A673 (cell line): ENCODE measurements at regions not wholly inside any gene's neighbourhood (a gene's known extent, or its start where the extent isn't known, plus 50 kb on each side); places are given as distances from the start of the nearest gene placed in this dataset.

ENCODE experiments used
- BruUV-seq: library from RNA; stranded (reverse); fragments of 400-500 nt; replicated peaks from 2 replicates; lab custom pipeline; 2021; lab: Mats Ljungman, UMichigan
- CTCF ChIA-PET: fragments of 300-600 bp; sonication (Branson Sonifier 250); formaldehyde crosslinking; loops from one replicate; lab custom pipeline; 2022; ENCODE audit warnings: antibody characterized with exemption; lab: Charles Lee
- POLR2A ChIA-PET: fragments of 300-600 bp; sonication (Branson Sonifier 250); formaldehyde crosslinking; loops from one replicate; lab custom pipeline; 2022; ENCODE audit warnings: antibody characterized with exemption; ENCODE audit not compliant: low non-redundant PET; lab: Charles Lee
- DNase-seq: peaks from one replicate; pipeline ENCODE4 v3.0.0-alpha.2; 2015; ENCODE audit warnings: low spot score
- H3K27ac ChIP-seq: fragments of 200-600 bp; sonication (generic); 2 replicates; pipeline ENCODE4 v1.5.1; 2016; ENCODE audit warnings: mixed run types, low read depth, mild to moderate bottlenecking, mixed read lengths, antibody characterized with exemption, low read length; ENCODE audit not compliant: poor library complexity, severe bottlenecking
- H3K27me3 ChIP-seq: fragments of 200-600 bp; sonication (generic); replicated peaks from 2 replicates; pipeline ENCODE4 v1.6.1; 2017; ENCODE audit warnings: mixed run types, low read depth, mild to moderate bottlenecking, mixed read lengths, antibody characterized with exemption, low read length; ENCODE audit not compliant: insufficient read depth, poor library complexity
- H3K36me3 ChIP-seq: fragments of 200-600 bp; sonication (generic); 2 replicates; pipeline ENCODE4 v1.6.1; 2016; ENCODE audit warnings: mixed run types, mild to moderate bottlenecking, mixed read lengths, antibody characterized with exemption, low read length; ENCODE audit not compliant: insufficient read depth, poor library complexity, severe bottlenecking
- H3K4me1 ChIP-seq: fragments of 200-600 bp; sonication (generic); 2 replicates; pipeline ENCODE4 v1.6.1; 2017; ENCODE audit warnings: mixed run types, mild to moderate bottlenecking, mixed read lengths, antibody characterized with exemption, low read length; ENCODE audit not compliant: insufficient read depth, poor library complexity, severe bottlenecking
- H3K4me3 ChIP-seq: fragments of 200-600 bp; sonication (generic); 2 replicates; pipeline ENCODE4 v1.5.1; 2016; ENCODE audit warnings: low read depth, mixed run types, mild to moderate bottlenecking, mixed read lengths, low read length; ENCODE audit not compliant: poor library complexity, severe bottlenecking
- H3K9me3 ChIP-seq: fragments of 200-600 bp; sonication (generic); 2 replicates; pipeline ENCODE4 v1.6.1; 2016; ENCODE audit warnings: mixed run types, low read depth, mild to moderate bottlenecking, mixed read lengths, antibody characterized with exemption, low read length; ENCODE audit not compliant: poor library complexity, severe bottlenecking
- CTCF ChIP-seq: fragments of 300-800, 200-600 bp; sonication (generic); conservative IDR thresholded peaks from 2 replicates; pipeline ENCODE4 v1.5.1; 2017; ENCODE audit warnings: low read depth, mild to moderate bottlenecking, antibody characterized with exemption, low read length, moderate library complexity, mixed read lengths
- EZH2 ChIP-seq: fragments of 200-600 bp; sonication (generic); IDR thresholded peaks from 2 replicates; pipeline ENCODE4 v1.6.1; 2017; ENCODE audit warnings: borderline replicate concordance, low read depth, mild to moderate bottlenecking, mixed read lengths, antibody characterized with exemption, low read length; ENCODE audit not compliant: poor library complexity, severe bottlenecking
- intact Hi-C: fragments of 100-400 bp; cut with micrococcal nuclease; formaldehyde crosslinking; loops from one replicate; pipeline ENCODE4 v1.10.0; 2022; ENCODE audit not compliant: unreplicated experiment

- ChIA-PET CTCF (no interaction called here), POLR2A (no interaction called here)
- Histone ChIP-seq H3K4me1 (no peaks in the 10 kb centered on the region), H3K4me3 (no peak overlapping the region), H3K36me3 (no peaks in the 10 kb centered on the region), H3K27ac (no peak overlapping the region), H3K27me3 (no peaks in the 10 kb centered on the region), H3K9me3 (no peaks in the 10 kb centered on the region)
- no TSS peak for BruUV-seq
- DNase-seq = no peak
- TF ChIP-seq EZH2 = no peak
- intact Hi-C loops = no loop called here
These were observed 338.9 kb downstream of the C12orf50 start for GRCh38 chr12:87690236-87690810.

GRCh38 chr12:87689196-87689595 lies 340.0 kb downstream of the C12orf50 start:
- DNase-seq = no peak
- Histone ChIP-seq H3K9me3 (no peaks in the 10 kb centered on the region), H3K4me1 (no peaks in the 10 kb centered on the region), H3K4me3 (no peak overlapping the region), H3K27ac (no peak overlapping the region), H3K27me3 (no peaks in the 10 kb centered on the region), H3K36me3 (no peaks in the 10 kb centered on the region)
- CTCF ChIA-PET = no interaction called here
- TF ChIP-seq EZH2 (no peak), CTCF (no peak)
- intact Hi-C loops = no loop called here
- POLR2A ChIA-PET = no interaction called here
- no TSS peak for BruUV-seq

DNA sequence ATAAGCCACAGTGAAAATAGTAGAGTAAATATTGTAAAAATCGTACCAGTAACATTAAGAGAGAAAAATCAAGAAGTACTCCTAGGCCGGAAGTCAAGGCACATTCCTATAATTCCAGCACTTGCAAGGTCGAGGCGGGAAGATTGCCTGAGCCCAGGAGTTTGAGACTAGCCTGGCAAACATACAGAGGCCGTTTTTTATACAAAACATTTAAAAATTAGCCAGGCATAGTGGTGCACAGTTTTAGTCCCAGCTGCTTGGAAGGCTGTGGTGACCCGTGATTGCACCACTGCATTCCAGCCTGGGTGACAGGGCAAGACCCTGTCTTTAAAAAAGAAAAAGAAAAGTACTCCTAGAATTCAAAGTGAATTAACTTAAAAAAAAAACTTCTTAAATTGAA lies 341.8 kb downstream of the C12orf50 start:
- ChIA-PET POLR2A (no interaction called here), CTCF (no interaction called here)
- Histone ChIP-seq H3K9me3 (no peaks in the 10 kb centered on the region), H3K27ac (no peak overlapping the region), H3K36me3 (no peaks in the 10 kb centered on the region), H3K27me3 (no peaks in the 10 kb centered on the region), H3K4me1 (no peaks in the 10 kb centered on the region), H3K4me3 (no peak overlapping the region)
- TF ChIP-seq EZH2 (no peak), CTCF (no peak)
- no TSS peak for BruUV-seq
- intact Hi-C loops = no loop called here
- DNase-seq = no peak

DNA sequence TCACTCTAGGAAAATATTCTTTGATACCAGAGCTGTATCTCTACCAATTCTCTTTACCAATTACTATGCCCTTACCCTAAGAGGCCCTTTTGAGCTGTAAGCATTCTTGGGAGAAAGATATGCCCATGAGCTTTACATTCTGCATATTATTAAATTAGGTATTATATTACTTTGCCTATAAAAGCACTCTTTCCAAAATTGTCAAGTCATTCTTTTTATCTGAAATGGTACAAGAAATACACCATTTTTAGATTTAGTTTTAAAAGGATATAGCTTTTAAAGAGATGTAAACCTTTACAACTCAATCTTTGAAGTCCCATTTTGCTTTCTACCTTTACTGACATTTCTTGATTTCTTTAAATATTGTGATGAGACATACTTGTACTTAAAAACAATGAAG lies 343.5 kb downstream of the C12orf50 start:
- no peaks in the 10 kb centered on the region for H3K4me1 ChIP-seq
- no peaks in the 10 kb centered on the region for H3K27me3 ChIP-seq
- no peak overlapping the region for H3K27ac ChIP-seq
- no peak for TF ChIP-seq CTCF
- TF ChIP-seq EZH2 = no peak
- no peak for DNase-seq
- ChIA-PET POLR2A (no interaction called here), CTCF (no interaction called here)
- H3K4me3 ChIP-seq = no peak overlapping the region
- no TSS peak for BruUV-seq
- H3K9me3 ChIP-seq = no peaks in the 10 kb centered on the region
- H3K36me3 ChIP-seq = no peaks in the 10 kb centered on the region
- intact Hi-C loops = no loop called here
